Activated CD8-positive, alpha-beta memory T cell treated with anti-CD3 and anti-CD28 coated beads for 36 hours (primary cell): ENCODE measurements at regions not wholly inside any gene's neighbourhood (a gene's known extent, or its start where the extent isn't known, plus 50 kb on each side); places are given as distances from the start of the nearest gene placed in this dataset.

Experiments
- CTCF ChIA-PET: fragments of 350-600 bp; sonication (Branson Sonifier 250); formaldehyde crosslinking; loops from one replicate; lab custom pipeline; 2021; ENCODE audit warnings: antibody characterized with exemption; lab: Charles Lee
- POLR2A ChIA-PET: fragments of 350-600 bp; sonication (Branson Sonifier 250); formaldehyde crosslinking; loops from one replicate; lab custom pipeline; 2021; ENCODE audit warnings: antibody characterized with exemption; lab: Charles Lee

DNA sequence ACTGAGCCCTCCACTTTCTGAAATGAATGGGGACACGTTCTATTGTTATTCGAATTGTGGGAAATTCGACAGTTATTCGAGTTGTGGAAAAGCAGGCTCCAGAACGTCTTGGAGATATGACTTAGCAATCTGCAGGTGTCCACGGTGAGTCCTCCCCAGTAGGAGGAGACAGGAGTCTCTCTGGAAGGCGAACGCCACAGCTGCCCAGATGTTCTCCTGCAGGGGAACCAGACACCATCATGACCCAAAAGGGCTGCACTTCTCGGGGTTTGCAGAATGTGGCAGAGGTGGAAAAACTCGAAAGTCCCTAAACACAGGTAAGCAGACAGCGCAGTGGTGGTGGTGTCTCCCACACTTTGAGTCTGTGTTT lies 363.6 kb upstream of the SFSWAP start:
- POLR2A ChIA-PET, result no interaction called here
- CTCF ChIA-PET, result no interaction called here

DNA sequence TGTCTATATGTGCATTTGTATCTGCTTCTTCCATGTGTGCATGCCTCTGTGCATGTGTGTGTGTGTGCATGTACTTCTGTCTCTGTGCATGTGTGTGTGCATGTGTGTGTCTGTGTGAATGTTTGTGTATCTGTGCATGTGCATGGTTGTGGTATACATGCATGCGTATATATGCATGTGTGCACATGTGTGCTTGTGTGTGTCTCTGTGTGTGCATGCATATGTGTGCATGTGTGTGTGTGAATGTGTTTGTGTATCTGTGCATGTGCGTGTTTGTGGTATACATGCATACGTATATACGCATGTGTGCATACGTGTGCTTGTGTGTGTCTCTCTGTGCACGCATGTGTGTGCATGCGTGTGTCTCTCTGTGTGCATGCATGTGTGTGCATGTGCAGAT lies 363.2 kb upstream of the SFSWAP start:
- ChIA-PET POLR2A (no interaction called here), CTCF (no interaction called here)

DNA sequence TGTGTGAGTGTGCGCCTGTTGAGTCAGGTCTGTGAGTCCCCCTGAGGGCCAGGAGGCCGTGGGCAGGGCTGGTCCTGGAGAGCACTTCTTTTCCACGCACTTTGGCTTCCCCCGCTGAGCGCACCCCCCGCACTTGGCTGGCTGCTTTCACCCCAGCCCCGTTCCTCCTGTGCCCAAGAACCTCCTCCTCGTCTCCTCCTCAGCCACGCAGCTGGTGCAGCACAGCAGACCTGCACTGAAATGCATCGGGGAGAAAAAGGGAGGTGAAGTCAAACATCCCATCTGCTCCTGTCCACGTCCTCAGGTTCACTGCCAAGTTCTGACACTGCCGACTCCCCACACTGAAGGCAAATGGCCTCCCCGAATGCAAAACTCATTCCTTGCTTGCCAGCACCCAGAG lies 362.7 kb upstream of the SFSWAP start:
- ChIA-PET CTCF (no interaction called here), POLR2A (no interaction called here)

DNA sequence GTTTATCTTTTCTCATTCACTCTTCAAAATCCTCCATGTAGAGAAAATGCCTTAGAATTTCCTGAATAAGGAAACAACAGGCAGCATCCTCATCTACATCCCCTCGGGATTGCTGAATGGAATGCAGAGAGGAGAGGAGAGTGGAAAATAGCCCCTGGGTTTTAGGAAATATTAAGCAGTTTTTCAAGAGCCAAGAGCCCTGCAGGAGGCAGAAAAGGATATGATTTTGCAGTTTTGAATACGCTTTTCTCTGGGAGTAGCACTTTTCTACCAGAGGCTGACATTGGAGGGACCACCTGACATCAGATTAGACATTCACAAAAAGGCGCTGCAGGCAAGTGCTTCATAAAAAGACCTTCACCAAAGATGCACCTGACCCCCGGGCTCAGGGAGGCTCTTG lies 362.2 kb upstream of the SFSWAP start:
- POLR2A ChIA-PET, result no interaction called here

DNA sequence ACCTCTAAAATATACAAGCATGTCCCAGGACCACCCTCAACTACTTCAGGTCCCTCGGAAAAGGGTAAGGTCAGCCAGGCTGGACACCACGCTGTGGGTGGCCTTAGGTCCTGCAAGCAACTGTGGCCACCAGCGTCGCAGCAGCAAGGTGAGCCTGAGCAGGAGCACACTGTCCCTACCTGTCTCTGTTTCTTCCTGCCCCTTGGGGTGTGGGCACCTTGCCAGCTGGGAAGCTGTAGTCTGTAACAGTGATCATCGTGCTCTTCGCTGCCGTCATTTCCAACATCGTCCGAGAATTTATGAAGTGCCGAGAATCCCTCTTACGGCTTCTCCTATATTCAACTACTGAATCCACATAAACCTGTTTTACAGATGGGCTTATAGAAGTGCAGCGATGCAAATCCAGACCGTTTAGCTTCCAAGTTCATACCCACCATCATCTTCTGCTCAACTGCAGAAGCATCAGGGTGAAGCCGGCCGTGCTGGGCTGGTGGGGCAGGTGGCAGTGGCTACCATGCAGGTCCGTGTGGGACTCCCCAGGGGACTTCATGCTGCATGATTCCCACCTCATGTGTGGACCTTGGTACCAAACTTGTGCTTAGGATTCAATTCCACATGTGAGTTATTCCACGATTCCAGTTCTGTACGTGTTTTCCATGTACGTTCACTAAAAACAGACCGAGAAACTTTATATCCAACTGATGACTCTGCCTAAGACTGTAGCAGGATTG lies 361.3 kb upstream of the SFSWAP start:
- ChIA-PET CTCF (no interaction called here), POLR2A (no interaction called here)

More for the DNA sequence above, 362.2 kb upstream of the SFSWAP start:
- CTCF ChIA-PET, result no interaction called here

DNA sequence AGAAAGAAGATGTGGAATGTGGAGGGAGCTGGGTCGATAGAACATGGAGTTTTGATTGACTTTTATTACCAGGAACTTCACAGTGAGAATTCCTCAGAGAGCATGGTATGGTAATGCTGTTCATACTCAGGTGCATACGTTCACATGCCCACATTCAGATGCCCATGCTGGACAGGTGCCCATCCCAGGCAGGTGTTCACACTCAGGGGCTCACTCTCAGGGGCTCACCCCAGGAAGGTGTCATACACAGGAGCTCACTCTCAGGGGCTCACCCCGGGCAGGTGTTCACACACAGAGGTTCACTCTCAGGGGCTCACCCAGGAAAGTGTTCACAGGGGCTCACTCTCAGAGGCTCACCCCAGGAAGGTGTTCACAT lies 360.0 kb upstream of the SFSWAP start:
- ChIA-PET CTCF (no interaction called here), POLR2A (no interaction called here)

DNA sequence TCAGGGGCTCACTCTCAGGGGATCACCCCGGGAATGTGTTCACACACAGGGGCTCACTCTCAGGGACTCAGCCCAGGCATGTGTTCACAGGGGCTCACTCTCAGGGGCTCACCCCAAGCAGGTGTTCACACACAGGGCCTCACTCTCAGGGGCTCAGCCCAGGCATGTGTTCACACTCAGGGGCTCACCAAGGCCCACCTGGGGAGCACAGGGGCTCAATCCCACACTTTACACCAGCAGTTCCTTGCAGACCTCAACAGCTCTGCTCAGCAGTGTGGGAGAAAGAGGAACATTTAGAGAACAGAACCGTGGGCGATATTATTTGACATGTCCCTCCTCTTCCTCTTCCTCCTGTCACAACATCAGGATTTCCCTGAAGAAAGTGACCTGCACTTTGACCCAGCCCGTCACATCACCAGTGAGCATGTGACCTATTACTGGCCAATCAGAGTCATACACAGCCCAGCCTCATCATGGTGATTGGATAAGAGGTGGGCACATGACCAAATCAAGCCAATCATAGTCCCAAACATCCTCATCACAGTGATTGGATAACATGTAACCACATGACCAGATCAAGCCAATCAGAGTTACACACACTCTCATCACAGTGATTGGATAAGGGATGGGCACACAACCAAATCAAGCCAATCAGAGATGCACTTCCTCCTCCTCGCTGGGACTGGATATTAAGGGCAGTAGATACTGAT lies 359.4 kb upstream of the SFSWAP start:
- ChIA-PET POLR2A (no interaction called here), CTCF (no interaction called here)

DNA sequence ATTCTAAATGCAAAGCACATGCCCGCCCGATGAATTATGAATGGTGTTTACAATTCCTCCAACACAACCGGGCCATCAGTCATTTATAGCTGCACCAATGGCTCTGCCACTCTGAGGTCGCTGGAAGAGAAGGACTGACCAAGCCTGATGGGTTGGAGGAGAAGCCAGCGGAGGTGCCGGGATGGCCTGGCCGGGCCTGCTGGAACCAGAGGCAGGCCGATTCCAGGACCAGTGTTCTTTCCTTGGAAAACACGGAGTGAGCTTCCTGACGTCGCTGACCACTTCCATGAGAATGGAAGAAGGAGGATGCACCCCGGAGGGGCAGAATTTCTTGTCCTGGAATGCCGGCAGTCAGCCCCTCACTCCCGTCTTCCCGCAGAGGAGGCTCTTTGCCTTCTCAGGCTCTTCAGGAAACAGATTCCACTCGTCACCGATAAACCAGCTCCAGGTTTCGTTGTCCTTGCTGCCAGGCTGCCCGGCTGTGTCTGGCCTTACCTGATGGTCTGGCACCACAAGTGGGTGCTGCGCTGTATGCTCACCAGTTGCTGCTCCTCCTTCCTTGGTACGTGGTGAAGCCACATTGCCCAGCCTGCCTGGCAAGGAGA lies 358.5 kb upstream of the SFSWAP start:
- ChIA-PET CTCF (no interaction called here), POLR2A (no interaction called here)

DNA sequence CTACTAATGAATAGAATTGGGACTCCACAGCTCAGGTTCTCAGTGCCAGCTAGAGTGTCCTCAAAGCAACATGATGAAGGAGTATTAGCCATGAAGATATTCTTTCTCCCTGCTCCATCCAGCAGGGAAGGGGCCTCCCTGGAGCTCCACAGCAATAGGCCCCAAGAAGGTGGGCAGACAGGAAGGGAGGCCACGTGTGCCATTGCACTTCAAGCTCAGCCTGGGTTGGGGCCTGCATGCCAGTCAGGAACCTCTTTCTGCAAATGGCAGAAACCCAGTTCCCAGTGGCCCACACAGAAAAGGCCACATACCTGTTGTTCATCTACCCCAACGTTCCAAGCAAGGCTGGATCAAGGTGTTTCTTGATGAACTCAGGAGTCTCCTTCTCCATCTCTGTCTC lies 357.5 kb upstream of the SFSWAP start:
- CTCF ChIA-PET, result no interaction called here
- POLR2A ChIA-PET, result no interaction called here

DNA sequence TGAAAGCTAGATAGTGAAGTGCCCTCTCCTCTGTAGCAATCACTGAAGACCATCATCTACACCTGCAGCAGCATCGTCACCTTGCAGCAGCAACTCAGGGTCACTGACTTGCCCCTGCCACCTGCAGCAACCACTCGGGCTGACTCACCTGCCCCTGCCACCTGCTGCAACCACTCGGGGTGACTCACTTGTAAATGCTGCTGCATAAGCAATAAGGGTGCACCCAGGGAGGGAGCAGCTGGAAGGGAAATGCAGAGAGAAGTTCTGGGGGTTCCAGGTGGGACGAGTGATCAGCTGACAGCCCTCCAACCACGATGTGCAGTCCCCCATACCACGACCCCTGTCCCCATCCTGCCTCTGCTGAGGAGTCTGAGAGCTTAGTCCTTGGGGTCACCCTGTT lies 357.1 kb upstream of the SFSWAP start:
- POLR2A ChIA-PET, result no interaction called here
- CTCF ChIA-PET, result no interaction called here

DNA sequence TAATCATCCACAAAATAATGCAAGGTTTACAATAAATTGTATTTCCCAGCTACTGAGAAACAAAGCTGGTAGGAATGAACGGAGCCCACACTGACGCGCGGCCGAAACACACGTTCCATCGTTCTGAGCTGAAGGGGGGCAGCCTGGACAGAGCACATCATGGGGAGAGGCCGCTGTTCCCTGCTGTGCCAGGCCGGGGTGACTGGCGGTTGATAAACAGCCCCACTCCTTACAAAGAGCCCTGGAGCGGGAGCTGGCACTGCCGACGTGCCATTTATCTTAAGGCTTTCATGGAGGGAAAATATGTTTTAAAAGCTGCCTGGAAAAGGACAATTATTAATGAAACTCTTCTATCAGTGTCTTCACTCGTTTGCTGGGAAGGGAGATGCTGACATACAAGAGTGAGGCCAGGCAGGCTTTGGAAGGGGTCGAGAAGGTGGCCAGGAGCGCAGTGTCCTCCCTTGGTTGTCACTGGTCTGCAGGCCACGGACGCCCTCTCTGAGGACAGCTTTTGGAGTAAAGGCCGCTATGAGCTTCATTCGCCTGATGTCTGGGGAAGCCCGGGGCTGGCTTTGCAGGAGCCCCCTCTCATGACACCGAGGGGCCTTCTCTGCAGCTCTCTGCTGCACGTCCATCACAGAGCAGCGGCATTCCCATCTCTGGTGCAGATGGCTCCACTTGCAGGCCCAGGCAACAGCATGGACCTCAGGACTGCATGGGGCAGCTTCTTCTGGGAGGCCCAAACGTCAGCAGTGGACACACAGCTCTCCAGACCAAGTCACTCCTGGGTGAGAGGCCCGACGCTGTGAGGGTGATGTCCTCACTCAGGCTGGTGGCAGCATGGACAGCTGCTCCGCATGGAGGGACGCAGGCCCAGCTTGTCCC lies 355.3 kb upstream of the SFSWAP start:
- CTCF ChIA-PET, result no interaction called here
- POLR2A ChIA-PET, result no interaction called here

DNA sequence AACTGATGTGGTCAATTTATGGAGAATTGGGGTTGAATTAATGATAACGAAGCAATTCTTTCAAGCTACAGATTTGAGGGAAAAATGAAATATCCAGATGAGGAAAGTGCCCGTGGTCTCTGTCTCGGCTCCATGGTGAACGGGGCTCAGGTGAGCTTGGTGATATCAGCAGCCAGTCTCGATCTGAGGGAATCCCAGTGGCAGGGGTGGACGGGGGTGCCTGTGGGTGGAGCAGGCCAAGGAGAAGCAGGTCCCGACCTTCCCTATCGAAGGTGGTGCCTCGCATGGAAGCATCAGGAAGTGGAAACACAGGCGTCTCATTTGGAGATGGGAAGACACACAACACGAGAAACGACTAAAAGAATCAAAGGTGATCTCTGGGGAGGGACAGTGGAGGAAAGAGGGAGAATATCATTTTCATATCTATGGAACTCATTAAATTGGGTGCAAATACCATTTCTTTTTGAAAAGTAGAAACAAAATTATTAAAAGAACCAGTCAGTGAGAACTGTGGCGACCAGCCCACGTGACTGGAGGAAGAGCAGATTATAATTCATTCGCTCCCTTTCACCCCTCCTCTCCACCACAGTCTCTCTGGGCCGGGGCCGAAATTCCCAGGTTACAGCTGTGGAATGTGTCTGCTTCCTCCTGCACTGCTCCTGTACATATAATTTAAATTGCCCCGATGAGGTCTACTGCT lies 354.3 kb upstream of the SFSWAP start:
- CTCF ChIA-PET, result no interaction called here
- POLR2A ChIA-PET, result no interaction called here

DNA sequence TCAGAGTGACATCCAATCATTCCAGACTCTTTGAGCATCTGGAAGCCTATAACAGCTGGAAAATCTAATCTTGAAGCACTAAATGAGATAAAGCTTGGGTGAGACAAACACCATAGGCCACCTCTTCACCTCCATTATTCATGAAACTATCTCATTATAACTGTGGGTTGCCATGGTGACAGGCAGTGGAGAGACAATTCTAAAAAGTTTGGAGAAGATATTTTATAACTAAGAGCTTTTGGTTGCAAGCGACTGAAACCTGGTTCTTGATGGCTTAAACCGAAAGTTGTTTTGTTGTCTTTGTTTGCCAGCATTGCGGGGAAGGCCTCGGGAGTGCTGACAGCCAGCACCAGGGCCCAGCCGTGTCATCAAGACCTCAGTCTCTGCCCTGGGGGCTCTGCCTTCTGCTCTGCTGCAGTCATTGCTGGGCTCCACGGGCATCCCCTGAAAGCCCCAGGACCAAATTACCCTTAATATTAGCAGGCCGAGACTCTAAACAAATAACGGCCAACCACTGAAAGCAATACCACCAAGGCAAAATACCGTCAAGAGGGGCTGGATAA lies 353.6 kb upstream of the SFSWAP start:
- ChIA-PET CTCF (no interaction called here), POLR2A (no interaction called here)

DNA sequence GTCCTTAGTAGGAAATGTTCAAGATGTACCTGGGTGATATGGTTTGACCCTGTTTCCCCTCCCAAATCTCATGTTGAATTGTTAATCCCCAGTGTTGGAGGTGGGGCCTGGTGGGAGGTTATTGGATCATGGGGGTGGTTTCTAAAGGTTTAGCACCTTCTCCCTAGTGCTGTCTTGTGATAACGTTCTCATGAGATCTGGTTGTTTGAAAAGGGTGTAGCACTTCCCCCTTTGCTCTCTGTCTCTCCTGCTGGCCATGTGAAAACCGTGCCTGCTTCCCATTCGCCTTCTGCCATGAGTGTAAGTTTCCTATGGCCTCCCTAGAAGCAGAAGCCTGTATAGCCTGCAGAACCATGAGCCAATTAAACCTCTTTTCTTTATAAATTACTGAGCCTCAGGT lies 353.0 kb upstream of the SFSWAP start:
- CTCF ChIA-PET, result no interaction called here
- POLR2A ChIA-PET, result no interaction called here

DNA sequence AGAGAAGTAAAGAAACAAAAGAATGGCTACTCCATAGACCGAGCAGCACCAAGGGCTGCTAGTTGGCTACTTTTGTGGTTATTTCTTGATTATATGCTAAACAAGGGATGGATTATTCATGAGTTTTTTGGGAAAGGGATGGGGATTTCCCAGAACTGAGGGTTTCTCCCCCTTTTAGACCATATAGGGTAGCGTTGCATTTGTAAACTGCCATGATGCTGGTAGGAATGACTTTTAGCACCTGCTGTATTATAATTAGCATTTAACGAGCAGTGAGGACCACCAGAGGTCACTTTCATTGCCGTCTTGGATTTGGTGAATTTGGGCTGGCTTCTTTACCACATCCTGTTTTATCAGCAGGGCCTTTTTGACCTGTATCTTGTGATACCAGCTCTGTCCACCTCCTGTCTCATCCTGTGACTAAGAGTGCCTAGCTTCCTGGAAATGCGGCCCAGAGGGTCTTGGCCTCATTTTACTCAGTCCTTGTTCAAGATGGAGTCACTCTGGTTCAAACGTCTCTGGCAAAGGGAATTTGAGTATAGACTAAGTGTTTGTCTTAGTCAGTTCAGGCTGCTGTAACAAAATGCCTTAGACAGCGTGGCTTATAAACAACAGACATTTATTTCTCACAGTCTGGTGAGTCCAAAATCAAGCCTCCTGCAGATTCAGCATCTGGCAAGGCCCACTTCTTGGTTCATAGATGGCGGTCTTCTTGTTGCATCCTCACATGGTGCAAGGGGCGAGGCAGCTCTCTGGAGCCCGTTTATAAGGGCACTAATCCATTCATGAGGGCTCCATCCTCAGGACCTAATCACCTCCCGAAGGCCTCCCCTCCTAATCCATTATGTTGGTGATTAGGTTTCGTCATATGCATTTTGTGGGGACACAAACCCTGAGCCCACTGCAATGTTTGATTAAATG lies 348.3 kb upstream of the SFSWAP start:
- POLR2A ChIA-PET, result no interaction called here
- CTCF ChIA-PET, result no interaction called here

DNA sequence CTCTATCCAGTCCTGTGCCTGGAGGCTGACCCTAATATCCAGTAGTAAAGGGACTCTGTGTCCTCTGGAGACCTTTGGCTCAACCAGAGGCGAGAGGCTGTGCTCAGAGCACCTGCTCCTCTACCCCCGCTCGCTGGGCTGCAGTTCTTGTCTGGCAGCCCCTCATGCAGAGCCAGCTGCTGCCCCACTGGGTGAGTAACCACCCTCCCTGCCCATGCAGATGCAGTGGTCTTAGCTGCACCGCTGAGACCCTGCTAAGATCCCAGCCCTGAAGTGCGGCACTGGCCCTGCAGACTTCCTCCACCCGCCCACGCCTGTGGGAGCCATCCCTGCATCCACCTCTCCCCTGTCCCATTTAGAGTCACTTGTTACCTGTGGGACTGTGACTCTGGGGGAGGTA lies 347.5 kb upstream of the SFSWAP start:
- POLR2A ChIA-PET, result no interaction called here
- CTCF ChIA-PET, result no interaction called here

DNA sequence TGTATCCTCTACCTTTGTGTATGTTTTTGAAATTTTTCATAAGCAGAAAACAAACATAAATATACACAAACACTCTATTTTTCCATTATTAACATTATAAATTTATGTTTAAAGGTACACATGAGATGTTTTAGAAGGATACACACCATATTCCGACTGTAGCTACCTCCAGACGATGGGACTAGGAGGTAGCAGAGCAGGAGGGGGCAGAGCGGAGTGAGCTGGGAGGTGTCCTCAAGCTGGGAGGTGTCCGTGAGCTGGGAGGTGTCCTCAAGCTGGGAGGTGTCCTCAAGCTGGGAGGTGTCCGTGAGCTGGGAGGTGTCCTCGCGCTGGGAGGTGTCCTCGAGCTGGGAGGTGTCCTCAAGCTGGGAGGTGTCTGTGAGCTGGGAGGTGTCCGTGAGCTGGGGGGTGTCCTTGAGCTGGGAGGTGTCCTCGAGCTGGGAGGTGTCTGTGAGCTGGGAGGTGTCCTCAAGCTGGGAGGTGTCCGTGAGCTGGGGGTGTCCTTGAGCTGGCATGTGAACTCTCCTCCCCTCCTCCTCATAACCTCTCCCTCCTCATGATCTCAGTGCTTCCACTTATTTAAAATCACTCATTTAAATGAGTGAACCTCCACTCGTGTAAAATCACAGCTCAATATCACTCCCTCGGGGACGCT lies 346.9 kb upstream of the SFSWAP start:
- ChIA-PET POLR2A (no interaction called here), CTCF (no interaction called here)
